WERI-Rb-1 (cell line): ENCODE measurements at regions not wholly inside any gene's neighbourhood (a gene's known extent, or its start where the extent isn't known, plus 50 kb on each side); places are given as distances from the start of the nearest gene placed in this dataset.

Source experiments
- DNase-seq: peaks from one replicate; pipeline ENCODE4 v3.0.0-alpha.2; 2020
- H3K27ac ChIP-seq: fragments of 250-450 bp; sonication (Bioruptor Pico); 2 replicates; pipeline ENCODE4 v1.5.1; 2020; ENCODE audit warnings: mild to moderate bottlenecking, moderate library complexity
- H3K27me3 ChIP-seq: fragments of 250-450 bp; sonication (Bioruptor Pico); 2 replicates; pipeline ENCODE4 v1.5.1; 2021; ENCODE audit warnings: mild to moderate bottlenecking, low read depth, moderate library complexity; ENCODE audit not compliant: insufficient read depth, severe bottlenecking
- H3K36me3 ChIP-seq: fragments of 250-450 bp; sonication (Bioruptor Pico); 2 replicates; pipeline ENCODE4 v1.5.1; 2020; ENCODE audit warnings: mild to moderate bottlenecking, moderate library complexity
- H3K4me3 ChIP-seq: 2 replicates; pipeline ENCODE4 v1.5.1; 2011; ENCODE audit warnings: low read depth, mild to moderate bottlenecking, control low read depth, low read length
- H3K9me3 ChIP-seq: fragments of 250-450 bp; sonication (Bioruptor Pico); 2 replicates; pipeline ENCODE4 v1.5.1; 2021; ENCODE audit warnings: mild to moderate bottlenecking, moderate library complexity; ENCODE audit not compliant: severe bottlenecking
- CTCF ChIP-seq: IDR thresholded peaks from 2 replicates; pipeline ENCODE4 v1.5.1; 2011; ENCODE audit warnings: low read depth, mild to moderate bottlenecking, control low read depth, inconsistent platforms, low read length

DNA sequence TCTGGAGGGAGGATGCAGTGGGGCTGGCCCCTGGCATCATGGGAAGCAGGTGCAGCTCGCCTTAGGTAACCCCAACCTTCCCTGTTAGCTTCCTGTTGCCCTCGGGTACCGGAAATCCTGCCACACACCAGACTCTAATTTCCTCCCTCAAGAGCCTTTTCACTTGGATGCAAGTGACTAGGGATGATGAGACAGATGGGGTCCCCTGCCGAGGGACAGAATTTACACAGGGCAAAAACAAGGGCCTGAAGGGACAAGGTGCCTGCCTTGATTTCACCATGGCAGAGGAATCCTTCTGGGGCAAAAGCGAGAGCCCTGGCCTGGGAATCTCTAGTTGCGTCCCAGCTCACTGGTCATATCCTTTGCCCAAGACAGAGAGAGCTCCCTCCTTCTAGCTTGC, 263.1 kb downstream of the LOXHD1 start:
- Histone ChIP-seq H3K9me3 (no peaks in the 10 kb centered on the region), H3K27ac (no peak overlapping the region), H3K4me3 (no peak overlapping the region), H3K36me3 (no peaks in the 10 kb centered on the region), H3K27me3 (no peaks in the 10 kb centered on the region)
- no peak for TF ChIP-seq CTCF
- DNase-seq: no peak

GRCh38 chr18:46395795-46396194, 261.2 kb downstream of the LOXHD1 start:
- Histone ChIP-seq H3K27ac (no peak overlapping the region), H3K36me3 (no peaks in the 10 kb centered on the region), H3K27me3 (no peaks in the 10 kb centered on the region), H3K9me3 (no peaks in the 10 kb centered on the region), H3K4me3 (no peak overlapping the region)
- no peak for DNase-seq
- no peak for TF ChIP-seq CTCF

- Histone ChIP-seq H3K27ac (no peak overlapping the region), H3K36me3 (no peaks in the 10 kb centered on the region), H3K4me3 (no peak overlapping the region), H3K9me3 (no peaks in the 10 kb centered on the region), H3K27me3 (no peaks in the 10 kb centered on the region)
- no peak for TF ChIP-seq CTCF
- DNase-seq: no peak
Measured at GRCh38 chr18:46397174-46397573, 259.8 kb downstream of the LOXHD1 start.

GRCh38 chr18:46398005-46398404, 259.0 kb downstream of the LOXHD1 start:
- Histone ChIP-seq H3K9me3 (no peaks in the 10 kb centered on the region), H3K4me3 (no peak overlapping the region), H3K36me3 (no peaks in the 10 kb centered on the region), H3K27me3 (no peaks in the 10 kb centered on the region), H3K27ac (no peak overlapping the region)
- no peak for DNase-seq
- no peak for TF ChIP-seq CTCF

- no peak overlapping the region for H3K4me3 ChIP-seq
- no peak for DNase-seq
- H3K36me3 ChIP-seq: no peaks in the 10 kb centered on the region
- no peak overlapping the region for H3K27ac ChIP-seq
- no peaks in the 10 kb centered on the region for H3K27me3 ChIP-seq
- TF ChIP-seq CTCF: no peak
- H3K9me3 ChIP-seq: no peaks in the 10 kb centered on the region
Measured at GRCh38 chr18:46398625-46399024, 258.4 kb downstream of the LOXHD1 start.

DNA sequence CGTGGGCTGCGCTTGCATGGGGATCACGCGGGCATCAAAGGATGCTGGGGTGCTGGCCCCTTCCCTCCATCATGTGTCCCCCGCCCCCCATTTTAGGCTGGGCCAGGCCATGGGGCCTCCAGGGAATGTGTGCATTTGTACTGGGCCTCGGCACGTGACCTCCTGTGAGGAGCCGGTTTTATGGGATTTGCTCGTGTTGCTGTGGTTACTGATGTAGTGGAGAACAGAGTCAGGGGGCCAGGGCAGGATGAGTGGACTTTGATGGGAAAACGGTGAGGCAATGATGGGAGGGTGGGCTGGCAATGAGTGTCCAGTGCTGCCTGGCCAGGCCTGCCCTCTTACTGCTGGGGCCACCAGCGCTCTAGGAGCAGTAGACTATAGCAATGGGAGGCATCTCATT, 257.7 kb downstream of the LOXHD1 start:
- Histone ChIP-seq H3K27ac (no peak overlapping the region), H3K36me3 (no peaks in the 10 kb centered on the region), H3K4me3 (no peak overlapping the region), H3K9me3 (no peaks in the 10 kb centered on the region), H3K27me3 (no peaks in the 10 kb centered on the region)
- DNase-seq: no peak
- no peak for TF ChIP-seq CTCF
